ENCODE measurements at regions not wholly inside any gene's neighbourhood (a gene's known extent, or its start where the extent isn't known, plus 50 kb on each side); places are given as distances from the start of the nearest gene placed in this dataset.
"Not testable (repeated sequence)": the region's sequence is repeated elsewhere in the genome, so short reads cannot be mapped to it uniquely, and the experiment has no call there.

DNA sequence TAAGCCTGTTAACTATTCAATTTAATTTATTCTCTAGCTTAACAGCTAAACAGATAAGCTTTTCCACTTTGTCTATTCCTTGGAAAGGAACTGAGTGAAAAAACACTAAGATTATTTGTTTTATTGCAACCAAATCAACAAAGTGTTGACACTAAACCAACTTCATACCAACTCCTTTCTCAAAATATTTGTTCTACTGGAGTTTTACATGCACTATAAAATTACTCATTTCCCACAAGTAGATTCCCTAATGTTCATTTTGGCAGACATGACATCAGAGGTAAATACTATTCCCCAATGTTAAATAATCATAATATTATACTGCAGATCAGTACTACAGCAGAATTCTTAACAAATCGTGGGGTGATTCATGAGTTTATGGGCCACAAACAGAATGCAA lies 231.4 kb downstream of the TTC6 start:
- DNase-seq (ENCODE audit: insufficient read length, low spot score): no peak
- TF ChIP-seq POLR2A (IDR thresholded peaks at IDR 0.05; ENCODE audit: low read depth, low read length): no peak

DNA sequence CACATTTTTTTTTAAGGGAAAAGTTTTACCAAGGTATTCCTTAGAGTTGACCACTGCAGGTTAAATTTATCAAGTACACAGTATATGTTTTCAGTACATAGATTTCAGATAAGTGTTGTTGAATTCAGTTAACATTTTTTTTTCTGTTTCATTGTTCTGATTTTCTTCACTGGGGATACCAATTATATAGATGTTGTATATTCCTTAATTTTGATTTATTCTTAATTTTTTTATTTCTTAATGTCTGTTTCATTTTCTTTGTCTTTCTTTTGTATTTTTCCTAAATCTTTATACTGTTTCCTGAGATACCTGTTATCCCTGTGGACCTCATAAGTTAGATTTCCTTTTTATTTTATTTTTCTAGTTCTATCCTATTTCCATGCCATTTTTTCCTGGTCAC lies 234.8 kb downstream of the TTC6 start:
- no peak for FAIRE-seq
- DNase-seq (ENCODE audit: insufficient read length, low spot score): no peak
- TF ChIP-seq POLR2A (IDR thresholded peaks at IDR 0.05; ENCODE audit: low read depth, low read length): no peak

More for the DNA sequence above, 231.4 kb downstream of the TTC6 start:
- FAIRE-seq: no peak

DNA sequence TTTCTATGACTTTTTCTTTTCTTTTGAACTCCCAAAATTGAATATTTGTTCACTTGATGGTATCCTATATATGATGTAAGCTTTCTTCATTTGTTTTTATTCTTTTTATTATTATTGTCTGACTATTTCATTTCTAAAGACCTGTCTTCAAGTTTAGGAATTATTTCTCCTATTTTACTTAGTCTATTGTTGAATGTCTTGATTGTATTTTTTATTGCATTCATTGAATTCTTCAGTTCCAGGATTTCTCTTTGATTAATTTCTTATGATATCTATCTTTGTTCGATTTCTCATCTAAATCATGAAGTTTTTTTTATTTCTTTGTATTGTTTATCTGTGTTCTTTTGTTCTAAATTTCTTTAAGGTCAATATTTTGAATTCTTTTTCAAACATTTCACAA lies 238.8 kb downstream of the TTC6 start:
- no peak for FAIRE-seq

DNA sequence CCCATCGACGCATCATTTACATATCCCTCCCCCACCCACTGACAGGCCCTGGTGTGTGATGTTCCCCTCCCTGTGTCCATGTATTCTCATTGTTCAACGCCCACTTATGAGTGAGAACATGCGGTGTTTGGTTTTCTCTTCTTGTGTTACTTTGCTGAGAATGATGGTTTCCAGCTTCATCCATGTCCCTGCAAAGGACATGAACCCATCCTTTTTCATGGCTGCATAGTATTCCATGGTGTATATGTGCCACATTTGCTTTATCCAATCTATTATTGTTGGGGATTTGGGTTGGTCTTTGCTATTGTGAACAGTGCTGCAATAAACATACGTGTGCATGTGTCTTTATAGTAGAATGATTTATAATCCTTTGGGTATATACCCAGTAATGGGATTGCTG lies 243.3 kb downstream of the TTC6 start:
- FAIRE-seq; DNase-seq (ENCODE audit: insufficient read length, low spot score): not testable (repeated sequence)

More for the DNA sequence above, 238.8 kb downstream of the TTC6 start:
- DNase-seq (ENCODE audit: insufficient read length, low spot score): no peak
- no peak for TF ChIP-seq POLR2A (IDR thresholded peaks at IDR 0.05; ENCODE audit: low read depth, low read length)

DNA sequence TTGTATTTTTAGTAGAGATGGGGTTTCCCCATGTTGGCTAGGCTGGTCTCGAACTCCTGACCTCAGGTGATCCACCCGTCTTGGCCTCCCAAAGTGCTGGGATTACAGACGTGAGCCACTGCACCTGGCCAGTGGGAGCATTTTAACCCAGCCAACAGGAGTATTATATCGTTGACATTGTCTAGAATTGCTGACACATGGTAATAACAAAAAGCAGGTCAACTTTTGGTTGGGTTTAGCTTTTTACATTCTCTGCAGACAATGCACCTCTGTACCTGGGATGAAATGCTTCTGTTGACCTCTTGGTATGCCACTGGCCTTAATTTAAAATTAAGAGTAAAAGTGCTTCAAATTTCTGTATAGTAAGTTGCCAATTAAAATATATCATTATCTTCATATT lies 245.6 kb downstream of the TTC6 start:
- not testable (repeated sequence) for DNase-seq (ENCODE audit: insufficient read length, low spot score); FAIRE-seq

DNA sequence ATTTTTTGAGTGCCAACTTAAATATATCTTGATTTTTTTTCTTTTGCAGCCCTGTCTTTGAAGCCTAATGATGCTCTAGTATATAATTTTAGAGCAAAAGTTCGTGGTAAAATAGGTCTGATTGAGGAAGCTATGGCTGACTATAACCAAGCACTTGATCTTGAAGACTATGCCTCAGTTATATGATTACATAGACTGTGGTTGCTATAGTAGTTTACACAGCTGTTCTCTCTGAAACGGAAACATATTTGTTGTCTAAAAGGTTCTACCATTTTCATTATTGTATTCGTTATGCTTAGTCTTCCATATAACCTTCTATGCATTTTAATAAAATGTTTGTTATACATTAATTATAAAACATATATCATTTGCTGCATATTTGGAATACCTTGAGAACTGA lies 246.7 kb downstream of the TTC6 start:
- no peak for FAIRE-seq
- no peak for TF ChIP-seq POLR2A (IDR thresholded peaks at IDR 0.05; ENCODE audit: low read depth, low read length)
- no peak for DNase-seq (ENCODE audit: insufficient read length, low spot score)

DNA sequence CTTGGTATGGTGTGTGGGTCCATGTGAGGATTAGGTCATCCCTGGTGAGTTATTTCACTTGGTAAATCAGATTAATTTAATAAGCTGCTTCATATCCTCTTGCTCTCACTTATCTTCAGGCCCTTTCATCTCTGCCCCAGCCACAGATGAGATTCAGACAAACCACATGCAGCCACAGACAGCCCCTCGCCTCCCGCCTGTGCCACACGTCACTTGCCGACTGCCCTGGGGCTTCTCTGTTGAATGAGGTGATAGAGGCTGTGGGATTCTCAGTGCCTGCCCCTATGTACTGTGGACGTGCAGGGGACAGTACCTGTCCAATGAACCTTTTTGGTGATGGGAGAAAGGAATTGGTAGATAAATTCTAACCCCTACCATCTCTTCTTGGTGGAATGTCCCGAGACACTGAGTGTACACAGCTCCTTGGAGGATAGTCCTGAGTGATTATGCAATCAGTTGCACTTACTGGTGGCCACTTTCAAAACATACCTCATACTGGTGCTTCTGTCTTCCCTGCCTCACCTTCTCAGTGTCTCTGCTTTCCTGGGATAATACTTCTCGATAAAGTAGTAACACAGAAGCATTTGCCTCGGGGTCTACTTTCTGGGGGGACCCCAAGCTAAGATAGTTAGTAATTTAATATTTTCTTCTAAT lies 248.7 kb downstream of the TTC6 start:
- TF ChIP-seq POLR2A (IDR thresholded peaks at IDR 0.05; ENCODE audit: low read depth, low read length): no peak
- FAIRE-seq (no peak), DNase-seq (ENCODE audit: insufficient read length, low spot score) (no peak)

DNA sequence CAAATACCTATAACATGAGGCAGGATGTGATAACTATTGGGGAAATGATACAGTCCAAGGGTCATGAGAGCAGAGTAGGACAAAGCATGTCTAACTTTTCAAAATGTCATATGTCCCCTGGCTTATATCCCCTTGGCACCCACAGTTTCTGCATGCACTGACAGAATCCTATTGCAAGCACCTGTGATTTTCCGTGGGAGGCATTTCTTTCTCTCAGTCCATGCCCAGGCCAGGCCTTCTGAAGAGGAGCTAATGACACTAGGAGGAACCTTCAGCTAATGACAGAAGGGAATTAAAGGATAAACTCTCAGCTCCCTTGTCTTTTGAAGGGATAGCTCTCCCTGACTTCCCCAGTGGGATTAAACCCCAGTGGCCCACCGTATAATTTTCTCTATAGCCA lies 249.2 kb downstream of the TTC6 start:
- DNase-seq (ENCODE audit: insufficient read length, low spot score): no peak
- TF ChIP-seq POLR2A (IDR thresholded peaks at IDR 0.05; ENCODE audit: low read depth, low read length): no peak
- no peak for FAIRE-seq

DNA sequence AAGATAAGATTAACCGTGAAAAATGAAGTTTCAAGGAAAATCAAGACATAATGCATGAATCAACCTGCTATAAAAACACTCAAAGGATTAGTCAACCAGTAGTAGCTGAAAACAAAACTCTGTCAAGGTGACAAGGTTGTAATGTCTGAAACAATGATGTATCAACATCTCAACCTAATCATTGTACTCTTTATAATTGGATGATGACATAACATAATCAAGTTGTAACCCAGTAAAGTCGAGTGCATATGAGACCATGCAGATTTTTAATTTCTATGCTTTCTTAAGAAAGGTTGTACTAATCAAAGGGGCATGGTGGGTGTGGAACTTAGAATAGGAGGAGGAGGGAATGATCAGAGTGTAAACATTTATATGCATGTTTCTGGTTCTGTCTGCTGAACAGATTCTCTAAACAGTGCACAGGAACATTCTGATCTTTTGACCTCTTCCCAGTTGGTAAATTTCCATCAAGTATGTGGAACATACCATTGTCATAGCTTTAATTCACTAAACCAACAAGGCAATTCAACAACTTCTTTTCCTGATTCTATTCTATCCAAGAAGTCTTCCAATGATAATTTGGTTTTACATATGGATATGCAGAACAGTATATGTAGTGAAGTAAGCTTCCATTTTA lies 253.7 kb downstream of the TTC6 start:
- no peak for DNase-seq (ENCODE audit: insufficient read length, low spot score)
- FAIRE-seq: no peak
- no peak for TF ChIP-seq POLR2A (IDR thresholded peaks at IDR 0.05; ENCODE audit: low read depth, low read length)

DNA sequence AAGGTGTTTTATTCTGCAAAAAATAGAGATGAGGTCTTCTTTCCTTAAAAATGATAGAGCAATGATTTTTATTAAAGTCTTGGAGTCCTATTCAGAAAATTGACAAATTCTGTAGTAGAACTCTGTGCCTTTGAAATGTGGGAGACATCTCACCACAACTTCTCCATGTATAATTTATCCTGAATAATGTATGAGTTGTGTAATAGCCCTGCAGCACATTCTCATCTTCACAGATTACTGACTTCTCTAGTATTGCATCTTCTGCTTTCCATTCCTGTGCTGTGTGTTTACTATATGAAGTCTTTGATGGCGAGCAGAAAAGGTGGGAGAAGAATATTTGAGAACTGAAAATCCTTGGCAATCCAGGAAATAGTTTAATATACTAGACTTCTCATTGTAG lies 255.6 kb downstream of the TTC6 start:
- DNase-seq (ENCODE audit: insufficient read length, low spot score): no peak
- no peak for FAIRE-seq
- TF ChIP-seq POLR2A (IDR thresholded peaks at IDR 0.05; ENCODE audit: low read depth, low read length): no peak

DNA sequence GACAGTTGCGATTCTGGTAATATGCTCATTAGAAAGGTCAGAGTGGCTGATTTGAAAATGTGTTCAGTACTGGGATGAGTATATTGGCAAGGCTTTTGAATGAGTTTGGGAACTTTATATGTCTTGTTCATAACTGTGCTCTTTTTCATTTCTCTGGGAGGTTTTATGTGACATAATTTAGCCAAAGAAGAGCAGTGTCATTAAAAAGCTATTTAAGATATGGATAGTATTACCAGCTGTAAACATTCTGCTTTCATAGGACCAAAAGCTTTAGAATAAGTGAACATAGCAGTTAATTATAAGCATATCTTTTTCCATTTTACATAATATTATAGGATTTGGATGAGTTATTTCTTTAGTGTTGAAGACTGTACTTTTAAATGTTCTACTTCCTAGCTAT lies 260.4 kb downstream of the TTC6 start:
- DNase-seq (ENCODE audit: insufficient read length, low spot score): no peak
- FAIRE-seq: no peak
- no peak for TF ChIP-seq POLR2A (IDR thresholded peaks at IDR 0.05; ENCODE audit: low read depth, low read length)

DNA sequence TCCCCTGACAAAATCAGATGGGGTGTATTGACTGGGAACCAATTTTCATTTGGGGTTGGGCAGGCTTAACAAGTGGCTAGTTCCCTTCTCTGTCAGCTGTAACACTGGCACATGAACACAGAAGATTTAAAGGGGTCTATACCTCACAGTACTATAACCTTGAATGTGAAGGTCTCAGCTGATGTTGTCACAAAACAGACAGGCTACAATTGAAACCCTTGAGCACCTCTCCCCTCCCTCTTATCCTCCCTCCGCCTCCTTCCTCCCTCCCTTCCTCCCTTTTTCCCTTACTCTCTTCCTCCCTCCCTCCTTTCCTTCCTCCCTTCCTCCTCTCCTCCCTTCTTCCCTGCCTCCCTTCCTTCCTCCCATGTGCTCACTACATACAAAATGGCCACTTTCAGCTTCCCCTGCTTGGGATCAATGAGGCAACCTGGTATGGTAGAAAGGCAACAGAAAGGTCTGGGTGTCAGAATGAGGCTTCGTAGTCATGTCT lies 262.4 kb downstream of the TTC6 start:
- DNase-seq (ENCODE audit: insufficient read length, low spot score) (no peak), FAIRE-seq (no peak)
- no peak for TF ChIP-seq POLR2A (IDR thresholded peaks at IDR 0.05; ENCODE audit: low read depth, low read length)

DNA sequence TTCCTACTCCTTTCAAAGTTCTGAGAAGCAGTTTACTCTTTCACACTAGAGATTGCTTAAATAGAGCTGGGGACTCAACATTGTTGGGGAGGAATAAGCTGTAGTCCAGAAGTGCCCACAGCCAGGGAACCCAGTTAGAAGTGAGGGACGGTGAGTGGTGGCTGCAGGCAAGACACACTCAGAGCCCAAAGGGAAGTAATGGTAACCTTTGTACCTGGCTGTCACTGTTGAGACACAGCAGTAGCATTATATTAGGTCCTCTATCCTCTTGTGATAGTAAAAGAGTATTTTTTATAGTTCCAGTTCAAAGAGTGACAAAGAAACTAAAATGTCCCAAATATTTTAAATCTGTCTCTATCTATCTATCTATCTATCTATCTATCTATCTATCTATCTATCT lies 263.3 kb downstream of the TTC6 start:
- TF ChIP-seq POLR2A (IDR thresholded peaks at IDR 0.05; ENCODE audit: low read depth, low read length): no peak
- DNase-seq (ENCODE audit: insufficient read length, low spot score) (no peak), FAIRE-seq (no peak)

DNA sequence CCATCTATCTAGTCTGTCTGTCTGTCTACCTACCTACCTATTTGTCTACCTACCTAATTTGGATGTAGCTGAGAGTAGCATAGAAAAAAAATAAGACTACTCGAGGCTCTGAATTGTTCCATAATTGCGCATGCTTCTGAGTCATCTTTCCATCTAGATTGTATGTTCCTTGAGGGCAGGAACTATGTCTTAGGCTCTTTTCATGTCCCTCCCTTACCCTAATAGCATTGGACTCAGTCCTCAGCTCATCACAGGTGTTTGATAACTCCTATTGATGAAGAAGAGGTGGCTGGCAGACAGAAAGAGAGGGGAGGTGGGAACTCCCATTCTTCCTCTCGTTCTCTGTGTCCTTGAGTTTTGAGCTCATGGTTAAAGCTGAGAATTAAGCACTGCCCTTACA lies 263.7 kb downstream of the TTC6 start:
- TF ChIP-seq POLR2A (IDR thresholded peaks at IDR 0.05; ENCODE audit: low read depth, low read length): no peak
- no peak for FAIRE-seq
- DNase-seq (ENCODE audit: insufficient read length, low spot score): no peak

DNA sequence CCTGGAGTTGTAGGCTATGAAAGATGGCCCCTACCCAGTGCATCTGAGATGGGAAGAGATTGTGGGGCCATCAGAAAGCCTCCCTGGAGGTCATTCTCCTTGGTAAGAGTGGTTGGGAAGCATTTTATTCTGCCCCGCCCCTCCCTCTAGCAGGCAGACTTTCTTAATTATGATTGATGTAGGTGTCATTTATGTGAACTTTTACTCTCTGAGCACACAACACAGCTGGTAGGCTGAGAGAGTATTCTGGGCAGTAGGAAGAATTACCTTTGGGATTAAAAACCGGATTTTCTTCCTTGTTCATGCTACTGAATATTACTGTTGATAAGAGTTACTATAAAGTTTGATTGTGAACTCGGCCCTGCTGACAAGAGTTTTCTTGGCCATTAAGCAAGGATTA lies 266.8 kb downstream of the TTC6 start:
- DNase-seq (ENCODE audit: insufficient read length, low spot score) (no peak), FAIRE-seq (no peak)
- no peak for TF ChIP-seq POLR2A (IDR thresholded peaks at IDR 0.05; ENCODE audit: low read depth, low read length)

Measured in H54 (cell line).